OCI-LY7 (cell line): ENCODE measurements at regions not wholly inside any gene's neighbourhood (a gene's known extent, or its start where the extent isn't known, plus 50 kb on each side); places are given as distances from the start of the nearest gene placed in this dataset.

Source experiments
- CTCF ChIP-seq: fragments of 200-600 bp; sonication (generic); conservative IDR thresholded peaks from 2 replicates; pipeline ENCODE4 v1.5.1; 2014; ENCODE audit warnings: mild to moderate bottlenecking, antibody characterized with exemption, low read length, moderate library complexity, mixed read lengths
- EZH2phosphoT487 ChIP-seq: fragments of 200-600 bp; sonication (generic); IDR thresholded peaks from 2 replicates; pipeline ENCODE4 v1.6.1; 2018; ENCODE audit warnings: low read depth, borderline replicate concordance, mild to moderate bottlenecking, mixed run types, antibody characterized with exemption, low read length, moderate library complexity, mixed read lengths

DNA sequence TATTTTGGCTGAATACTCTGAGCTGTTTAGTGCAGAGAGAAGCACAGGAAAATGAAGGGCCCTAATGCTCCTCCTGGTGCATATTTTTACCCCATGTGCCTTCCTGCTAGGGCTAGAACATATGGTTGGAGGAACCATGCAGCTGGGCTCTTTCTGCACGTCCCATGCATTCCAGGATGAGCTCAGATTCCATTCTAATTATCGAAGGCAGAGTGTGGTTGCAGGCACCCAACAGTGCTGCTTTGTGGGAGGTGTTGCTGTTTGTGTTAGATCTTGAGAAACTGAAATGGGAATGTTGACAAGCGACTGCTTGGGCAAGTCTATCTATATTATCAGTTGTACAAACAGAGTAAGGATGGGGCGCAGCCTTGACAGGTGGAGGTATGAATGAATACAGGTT, 419.5 kb downstream of the DHX35 start:
- TF ChIP-seq CTCF (no peak), EZH2phosphoT487 (no peak)
